Nucleus accumbens (tissue), 56 donors: ENCODE measurements at regions not wholly inside any gene's neighbourhood (a gene's known extent, or its start where the extent isn't known, plus 50 kb on each side); places are given as distances from the start of the nearest gene placed in this dataset.

Source experiments
- DNase-seq, 56 donors: peaks; one replicate each; lab custom pipeline; 2025; lab: John Stamatoyannopoulos, UW

- no peak for DNase-seq
These were observed 374.2 kb upstream of the SEMA3A start for GRCh38 chr7:84568781-84569180.

GRCh38 chr7:84565345-84566074 is 370.9 kb upstream of the SEMA3A start:
- no peak for DNase-seq

GRCh38 chr7:84553711-84554110 is 359.1 kb upstream of the SEMA3A start:
- no peak for DNase-seq

- DNase-seq, result no peak
These were observed 354.8 kb upstream of the SEMA3A start for GRCh38 chr7:84549409-84549808.

GRCh38 chr7:84548366-84549365 is 354.1 kb upstream of the SEMA3A start:
- DNase-seq, result no peak

- DNase-seq, result no peak
These were observed 352.7 kb upstream of the SEMA3A start for GRCh38 chr7:84547331-84547730.

GRCh38 chr7:84546403-84546802 is 351.8 kb upstream of the SEMA3A start:
- no peak for DNase-seq

- DNase-seq, result no peak
These were observed 343.7 kb upstream of the SEMA3A start for GRCh38 chr7:84538268-84538667.

- no peak for DNase-seq
These were observed 341.8 kb upstream of the SEMA3A start for GRCh38 chr7:84536271-84536870.

GRCh38 chr7:84535580-84536270 is 341.1 kb upstream of the SEMA3A start:
- no peak for DNase-seq

- no peak for DNase-seq
These were observed 338.6 kb upstream of the SEMA3A start for GRCh38 chr7:84533182-84533581.

GRCh38 chr7:84532196-84532595 is 337.6 kb upstream of the SEMA3A start:
- DNase-seq, result no peak

- no peak for DNase-seq
These were observed 335.1 kb upstream of the SEMA3A start for GRCh38 chr7:84529480-84530205.

GRCh38 chr7:84528756-84529479 is 334.3 kb upstream of the SEMA3A start:
- DNase-seq, result no peak

- DNase-seq, result no peak
These were observed 330.4 kb upstream of the SEMA3A start for GRCh38 chr7:84524714-84525694.

GRCh38 chr7:84513061-84513460 is 318.5 kb upstream of the SEMA3A start:
- no peak for DNase-seq

GRCh38 chr7:84512055-84512454 is 317.5 kb upstream of the SEMA3A start:
- DNase-seq, result no peak

- DNase-seq, result no peak
These were observed 315.9 kb upstream of the SEMA3A start for GRCh38 chr7:84510505-84510904.
